OCI-LY3 (cell line): ENCODE measurements at regions not wholly inside any gene's neighbourhood (a gene's known extent, or its start where the extent isn't known, plus 50 kb on each side); places are given as distances from the start of the nearest gene placed in this dataset.
"Not testable (repeated sequence)": the region's sequence is repeated elsewhere in the genome, so short reads cannot be mapped to it uniquely, and the experiment has no call there.

ENCODE experiments used
- EZH2phosphoT487 ChIP-seq: fragments of 200-600 bp; shearing (Covaris generic); IDR thresholded peaks from 2 replicates; pipeline ENCODE4 v1.6.1; 2018; ENCODE audit warnings: antibody characterized with exemption, mixed run types, low read depth
- TF ChIP-seq, protein P1 (sequence below): fragments of 200-600, 300-600 bp; sonication (generic); IDR thresholded peaks from 2 replicates; pipeline ENCODE4 v1.5.1; 2014; ENCODE audit warnings: antibody characterized with exemption, low read length, low read depth

DNA sequence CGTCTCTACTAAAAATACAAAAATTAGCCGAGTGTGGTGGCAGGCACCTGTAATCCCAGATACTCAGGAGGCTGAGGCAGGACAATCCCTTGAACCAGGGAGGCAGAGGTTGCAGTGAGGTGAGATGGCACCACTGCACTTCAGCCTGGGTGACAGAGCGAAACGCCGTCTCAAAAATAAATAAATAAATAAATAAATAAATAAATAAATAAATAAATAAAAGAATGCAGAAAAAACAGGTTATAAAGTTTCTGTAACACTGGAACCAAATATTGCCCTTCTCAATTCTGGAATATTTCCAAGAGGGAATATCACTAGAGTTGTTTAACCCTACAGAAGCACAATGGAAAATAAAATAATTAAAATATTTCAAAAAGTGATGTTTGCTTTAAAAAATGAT, 418.4 kb downstream of the ADAM29 start:
- TF ChIP-seq, protein P1, sequence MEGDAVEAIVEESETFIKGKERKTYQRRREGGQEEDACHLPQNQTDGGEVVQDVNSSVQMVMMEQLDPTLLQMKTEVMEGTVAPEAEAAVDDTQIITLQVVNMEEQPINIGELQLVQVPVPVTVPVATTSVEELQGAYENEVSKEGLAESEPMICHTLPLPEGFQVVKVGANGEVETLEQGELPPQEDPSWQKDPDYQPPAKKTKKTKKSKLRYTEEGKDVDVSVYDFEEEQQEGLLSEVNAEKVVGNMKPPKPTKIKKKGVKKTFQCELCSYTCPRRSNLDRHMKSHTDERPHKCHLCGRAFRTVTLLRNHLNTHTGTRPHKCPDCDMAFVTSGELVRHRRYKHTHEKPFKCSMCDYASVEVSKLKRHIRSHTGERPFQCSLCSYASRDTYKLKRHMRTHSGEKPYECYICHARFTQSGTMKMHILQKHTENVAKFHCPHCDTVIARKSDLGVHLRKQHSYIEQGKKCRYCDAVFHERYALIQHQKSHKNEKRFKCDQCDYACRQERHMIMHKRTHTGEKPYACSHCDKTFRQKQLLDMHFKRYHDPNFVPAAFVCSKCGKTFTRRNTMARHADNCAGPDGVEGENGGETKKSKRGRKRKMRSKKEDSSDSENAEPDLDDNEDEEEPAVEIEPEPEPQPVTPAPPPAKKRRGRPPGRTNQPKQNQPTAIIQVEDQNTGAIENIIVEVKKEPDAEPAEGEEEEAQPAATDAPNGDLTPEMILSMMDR, result not testable (repeated sequence)
- not testable (repeated sequence) for TF ChIP-seq EZH2phosphoT487
